Lower lobe of right lung (tissue), 2 donors: ENCODE measurements at regions not wholly inside any gene's neighbourhood (a gene's known extent, or its start where the extent isn't known, plus 50 kb on each side); places are given as distances from the start of the nearest gene placed in this dataset.

Source experiments
- ATAC-seq, 2 donors: fragments of 200-7000 bp; cut with Tn5 transposase; one replicate each; pipeline ENCODE4 v1.9.1; 2020 to 2022; ENCODE audit warnings: mild to moderate bottlenecking in 2 of 2, moderate library complexity in 2 of 2
- DNase-seq: peaks from one replicate; pipeline ENCODE4 v3.0.0-alpha.2; 2020
- H3K27ac ChIP-seq: fragments of 200-600 bp; one replicate; pipeline ENCODE4 v1.8.0; 2022
- H3K27me3 ChIP-seq: fragments of 200-600 bp; one replicate; pipeline ENCODE4 v1.8.0; 2022; ENCODE audit warnings: low read depth
- H3K36me3 ChIP-seq: fragments of 200-600 bp; one replicate; pipeline ENCODE4 v1.8.0; 2022; ENCODE audit warnings: mild to moderate bottlenecking
- H3K4me1 ChIP-seq: fragments of 200-600 bp; one replicate; pipeline ENCODE4 v1.8.0; 2022
- H3K4me3 ChIP-seq: fragments of 200-600 bp; one replicate; pipeline ENCODE4 v1.8.0; 2022; ENCODE audit warnings: mild to moderate bottlenecking
- H3K9me3 ChIP-seq: fragments of 200-600 bp; one replicate; pipeline ENCODE4 v1.8.0; 2022
- intact Hi-C: fragments of 100-400 bp; cut with DNase I; formaldehyde crosslinking; loops from one replicate; pipeline ENCODE4 v1.11.0; 2022
- TF ChIP-seq, protein P1 (sequence below): fragments of 200-600 bp; IDR thresholded peaks from one replicate; pipeline ENCODE4 v1.8.0; 2022; ENCODE audit warnings: antibody characterized with exemption, mild to moderate bottlenecking
- donor health status: DM: no; HTN: yes; CAD: no; lungs with severe emphysema.

DNA sequence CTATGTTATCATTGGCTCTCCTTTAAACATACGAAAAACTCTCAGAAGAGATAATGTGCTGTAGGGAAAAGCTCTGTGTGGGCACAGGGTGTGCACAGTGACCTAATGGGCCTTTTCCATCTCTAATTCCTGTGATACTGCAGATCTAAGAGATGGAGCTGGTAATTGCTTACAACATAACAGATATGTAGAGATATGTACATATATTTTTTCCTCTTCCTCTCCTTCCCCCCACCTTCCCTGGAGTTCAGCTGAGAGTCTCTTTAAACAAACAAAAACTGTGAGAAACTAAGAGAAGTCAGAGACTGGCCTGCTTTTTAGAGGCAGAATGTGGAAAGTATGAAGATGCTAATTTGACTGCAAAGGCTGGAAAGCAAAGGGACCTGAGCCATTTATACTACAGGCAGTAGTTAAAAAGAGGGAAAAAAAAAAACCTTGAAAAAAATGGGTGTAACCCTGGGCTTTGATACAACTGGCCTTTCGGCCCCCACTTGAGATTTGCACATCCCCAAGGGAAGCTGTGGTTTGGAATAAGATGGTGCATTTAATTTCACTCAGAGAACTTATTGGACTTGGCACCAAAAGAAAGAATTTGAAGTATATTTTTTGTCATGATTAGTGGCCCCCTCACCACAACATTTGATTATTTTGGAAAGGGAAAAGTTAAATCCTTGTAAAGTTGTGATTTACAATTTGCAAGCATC, 502.2 kb upstream of the ZEB2 start:
- no peak for DNase-seq
- ATAC-seq: no peak
- Histone ChIP-seq H3K4me3 (no peak overlapping the region), H3K36me3 (no peaks in the 10 kb centered on the region), H3K27ac (no peak overlapping the region), H3K4me1 (no peaks in the 10 kb centered on the region), H3K27me3 (no peaks in the 10 kb centered on the region), H3K9me3 (no peaks in the 10 kb centered on the region)
- TF ChIP-seq, protein P1, sequence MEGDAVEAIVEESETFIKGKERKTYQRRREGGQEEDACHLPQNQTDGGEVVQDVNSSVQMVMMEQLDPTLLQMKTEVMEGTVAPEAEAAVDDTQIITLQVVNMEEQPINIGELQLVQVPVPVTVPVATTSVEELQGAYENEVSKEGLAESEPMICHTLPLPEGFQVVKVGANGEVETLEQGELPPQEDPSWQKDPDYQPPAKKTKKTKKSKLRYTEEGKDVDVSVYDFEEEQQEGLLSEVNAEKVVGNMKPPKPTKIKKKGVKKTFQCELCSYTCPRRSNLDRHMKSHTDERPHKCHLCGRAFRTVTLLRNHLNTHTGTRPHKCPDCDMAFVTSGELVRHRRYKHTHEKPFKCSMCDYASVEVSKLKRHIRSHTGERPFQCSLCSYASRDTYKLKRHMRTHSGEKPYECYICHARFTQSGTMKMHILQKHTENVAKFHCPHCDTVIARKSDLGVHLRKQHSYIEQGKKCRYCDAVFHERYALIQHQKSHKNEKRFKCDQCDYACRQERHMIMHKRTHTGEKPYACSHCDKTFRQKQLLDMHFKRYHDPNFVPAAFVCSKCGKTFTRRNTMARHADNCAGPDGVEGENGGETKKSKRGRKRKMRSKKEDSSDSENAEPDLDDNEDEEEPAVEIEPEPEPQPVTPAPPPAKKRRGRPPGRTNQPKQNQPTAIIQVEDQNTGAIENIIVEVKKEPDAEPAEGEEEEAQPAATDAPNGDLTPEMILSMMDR: no peak
- intact Hi-C loops: no loop called here

DNA sequence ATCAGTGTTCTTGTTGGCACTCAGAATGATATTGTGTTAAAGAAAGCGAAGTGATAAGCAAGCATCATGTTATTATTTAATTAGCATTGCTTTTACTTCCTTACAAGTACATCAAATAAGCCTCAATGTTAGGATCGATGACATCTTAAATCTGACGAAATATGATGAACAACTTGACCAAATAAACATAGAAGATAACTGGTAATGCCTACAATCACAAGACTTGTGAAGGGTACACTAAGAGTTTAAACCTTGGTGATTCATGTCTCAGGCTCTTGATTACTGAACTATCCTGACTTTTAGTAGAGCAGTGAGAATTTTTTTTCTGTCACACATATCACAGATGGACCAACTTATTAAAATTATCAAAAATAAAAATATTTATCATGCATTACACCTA, 500.8 kb upstream of the ZEB2 start:
- no peak for ATAC-seq
- intact Hi-C loops: no loop called here
- TF ChIP-seq, protein P1: no peak
- Histone ChIP-seq H3K27me3 (no peaks in the 10 kb centered on the region), H3K4me1 (no peaks in the 10 kb centered on the region), H3K36me3 (no peaks in the 10 kb centered on the region), H3K9me3 (no peaks in the 10 kb centered on the region), H3K27ac (no peak overlapping the region), H3K4me3 (no peak overlapping the region)
- no peak for DNase-seq

DNA sequence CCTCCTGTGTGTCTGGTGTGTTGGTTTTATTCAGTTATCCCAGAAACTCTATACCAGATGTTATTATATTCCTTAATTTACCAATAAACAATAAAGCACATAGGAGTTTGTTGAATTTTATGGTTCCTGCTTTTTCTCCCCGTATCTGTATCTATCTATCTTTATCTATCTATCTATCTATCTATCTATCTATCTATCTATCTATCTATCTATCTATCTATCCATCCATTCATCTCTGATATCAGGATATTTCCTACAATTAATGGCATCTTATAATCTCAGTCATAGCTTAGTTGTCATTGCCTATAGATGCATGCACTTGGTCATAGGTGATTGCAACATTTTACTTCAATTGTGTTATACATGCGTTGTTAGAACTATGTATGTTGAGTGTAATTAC, 500.2 kb upstream of the ZEB2 start:
- no peaks in the 10 kb centered on the region for H3K9me3 ChIP-seq
- H3K27me3 ChIP-seq: no peaks in the 10 kb centered on the region
- H3K4me1 ChIP-seq: no peaks in the 10 kb centered on the region
- DNase-seq (no peak), ATAC-seq (no peak)
- TF ChIP-seq, protein P1: no peak
- intact Hi-C loops: no loop called here
- no peaks in the 10 kb centered on the region for H3K36me3 ChIP-seq
- H3K27ac ChIP-seq: no peak overlapping the region
- H3K4me3 ChIP-seq: no peak overlapping the region

DNA sequence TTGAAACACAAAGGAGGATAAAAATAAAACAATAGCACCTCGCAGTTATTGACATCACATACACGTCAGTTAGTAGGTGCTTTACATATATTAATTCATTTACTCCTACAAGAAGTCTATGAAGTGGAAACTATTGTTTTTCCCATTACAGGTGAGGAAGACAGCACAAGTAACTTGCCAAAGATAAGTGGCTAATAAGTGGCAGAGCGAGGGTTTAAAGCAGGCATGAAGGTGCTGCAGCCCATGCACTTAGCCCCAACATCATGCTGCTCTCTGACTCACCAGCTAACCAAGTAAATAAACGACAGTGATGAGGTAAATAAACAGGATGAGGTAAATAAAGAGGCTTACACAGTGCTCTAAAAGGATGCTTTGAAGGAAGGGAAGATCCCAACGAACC, 498.6 kb upstream of the ZEB2 start:
- Histone ChIP-seq H3K4me3 (no peak overlapping the region), H3K27ac (no peak overlapping the region), H3K36me3 (no peaks in the 10 kb centered on the region), H3K9me3 (no peaks in the 10 kb centered on the region), H3K27me3 (no peaks in the 10 kb centered on the region), H3K4me1 (no peaks in the 10 kb centered on the region)
- TF ChIP-seq, protein P1: no peak
- intact Hi-C loops: no loop called here
- DNase-seq (no peak), ATAC-seq (no peak)

DNA sequence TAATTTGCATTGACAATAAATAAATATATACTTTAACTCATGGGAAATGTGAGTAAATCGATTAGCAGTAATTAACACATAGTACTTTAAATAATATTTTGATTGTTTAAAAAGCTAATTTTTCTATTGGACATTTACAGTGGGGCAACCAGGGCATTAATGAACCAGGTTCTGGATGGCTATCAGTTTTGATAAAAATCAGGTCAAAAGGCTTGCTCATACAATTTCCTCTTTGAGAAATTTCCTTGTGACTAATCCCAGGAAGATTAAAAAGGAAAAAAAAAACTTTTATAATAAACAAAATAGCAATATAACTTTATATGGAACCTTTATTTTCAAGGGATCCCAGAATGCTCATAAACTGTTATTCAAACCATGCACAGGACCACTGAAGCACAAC, 497.2 kb upstream of the ZEB2 start:
- ATAC-seq (no peak), DNase-seq (no peak)
- no peaks in the 10 kb centered on the region for H3K36me3 ChIP-seq
- no peaks in the 10 kb centered on the region for H3K4me1 ChIP-seq
- TF ChIP-seq, protein P1: no peak
- intact Hi-C loops: no loop called here
- no peak overlapping the region for H3K27ac ChIP-seq
- H3K4me3 ChIP-seq: no peak overlapping the region
- no peaks in the 10 kb centered on the region for H3K27me3 ChIP-seq
- no peaks in the 10 kb centered on the region for H3K9me3 ChIP-seq

DNA sequence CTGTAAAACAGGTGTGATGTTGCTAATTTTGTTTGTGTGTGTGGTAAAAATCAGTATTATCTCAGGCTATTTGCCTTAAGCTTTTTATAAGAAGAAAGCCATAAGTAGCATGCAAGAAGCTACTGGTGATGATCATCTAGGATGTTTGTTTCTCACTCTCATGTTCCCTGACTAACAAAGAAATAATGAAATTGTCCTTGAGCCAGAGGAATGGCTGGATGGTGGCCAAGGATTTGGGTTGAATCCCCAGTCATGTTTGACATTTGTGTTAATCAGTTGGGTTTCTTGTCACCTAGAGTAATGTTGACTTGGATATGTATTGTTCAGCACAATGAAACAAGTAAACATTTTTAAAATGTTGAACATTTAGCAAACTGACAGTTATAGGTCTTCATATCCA, 496.8 kb upstream of the ZEB2 start:
- no peaks in the 10 kb centered on the region for H3K9me3 ChIP-seq
- no peaks in the 10 kb centered on the region for H3K36me3 ChIP-seq
- no peak for ATAC-seq
- TF ChIP-seq, protein P1: no peak
- H3K4me3 ChIP-seq: no peak overlapping the region
- no peak for DNase-seq
- intact Hi-C loops: no loop called here
- H3K27me3 ChIP-seq: no peaks in the 10 kb centered on the region
- H3K27ac ChIP-seq: no peak overlapping the region
- H3K4me1 ChIP-seq: no peaks in the 10 kb centered on the region
